ENCODE measurements at regions not wholly inside any gene's neighbourhood (a gene's known extent, or its start where the extent isn't known, plus 50 kb on each side); places are given as distances from the start of the nearest gene placed in this dataset.

DNA sequence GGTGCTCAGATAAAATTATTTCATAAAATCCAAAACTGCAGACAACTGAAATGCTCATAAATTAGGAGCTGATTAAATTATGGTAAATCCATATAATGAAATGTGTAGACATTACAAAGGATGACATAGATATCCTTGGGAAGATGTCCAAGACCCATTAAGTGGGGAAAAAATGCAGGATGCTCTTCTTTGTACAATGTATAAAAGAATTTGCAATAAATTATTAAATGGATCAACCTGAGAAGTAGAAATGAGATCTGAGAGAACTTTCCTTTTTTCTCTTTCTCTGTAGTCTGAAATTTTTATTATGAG lies 336.4 kb upstream of the E2F7 start:
- TF ChIP-seq, protein P1, sequence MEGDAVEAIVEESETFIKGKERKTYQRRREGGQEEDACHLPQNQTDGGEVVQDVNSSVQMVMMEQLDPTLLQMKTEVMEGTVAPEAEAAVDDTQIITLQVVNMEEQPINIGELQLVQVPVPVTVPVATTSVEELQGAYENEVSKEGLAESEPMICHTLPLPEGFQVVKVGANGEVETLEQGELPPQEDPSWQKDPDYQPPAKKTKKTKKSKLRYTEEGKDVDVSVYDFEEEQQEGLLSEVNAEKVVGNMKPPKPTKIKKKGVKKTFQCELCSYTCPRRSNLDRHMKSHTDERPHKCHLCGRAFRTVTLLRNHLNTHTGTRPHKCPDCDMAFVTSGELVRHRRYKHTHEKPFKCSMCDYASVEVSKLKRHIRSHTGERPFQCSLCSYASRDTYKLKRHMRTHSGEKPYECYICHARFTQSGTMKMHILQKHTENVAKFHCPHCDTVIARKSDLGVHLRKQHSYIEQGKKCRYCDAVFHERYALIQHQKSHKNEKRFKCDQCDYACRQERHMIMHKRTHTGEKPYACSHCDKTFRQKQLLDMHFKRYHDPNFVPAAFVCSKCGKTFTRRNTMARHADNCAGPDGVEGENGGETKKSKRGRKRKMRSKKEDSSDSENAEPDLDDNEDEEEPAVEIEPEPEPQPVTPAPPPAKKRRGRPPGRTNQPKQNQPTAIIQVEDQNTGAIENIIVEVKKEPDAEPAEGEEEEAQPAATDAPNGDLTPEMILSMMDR (IDR thresholded peaks at IDR 0.05) = no peak
- TF ChIP-seq, protein P2, sequence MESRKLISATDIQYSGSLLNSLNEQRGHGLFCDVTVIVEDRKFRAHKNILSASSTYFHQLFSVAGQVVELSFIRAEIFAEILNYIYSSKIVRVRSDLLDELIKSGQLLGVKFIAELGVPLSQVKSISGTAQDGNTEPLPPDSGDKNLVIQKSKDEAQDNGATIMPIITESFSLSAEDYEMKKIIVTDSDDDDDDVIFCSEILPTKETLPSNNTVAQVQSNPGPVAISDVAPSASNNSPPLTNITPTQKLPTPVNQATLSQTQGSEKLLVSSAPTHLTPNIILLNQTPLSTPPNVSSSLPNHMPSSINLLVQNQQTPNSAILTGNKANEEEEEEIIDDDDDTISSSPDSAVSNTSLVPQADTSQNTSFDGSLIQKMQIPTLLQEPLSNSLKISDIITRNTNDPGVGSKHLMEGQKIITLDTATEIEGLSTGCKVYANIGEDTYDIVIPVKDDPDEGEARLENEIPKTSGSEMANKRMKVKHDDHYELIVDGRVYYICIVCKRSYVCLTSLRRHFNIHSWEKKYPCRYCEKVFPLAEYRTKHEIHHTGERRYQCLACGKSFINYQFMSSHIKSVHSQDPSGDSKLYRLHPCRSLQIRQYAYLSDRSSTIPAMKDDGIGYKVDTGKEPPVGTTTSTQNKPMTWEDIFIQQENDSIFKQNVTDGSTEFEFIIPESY (IDR thresholded peaks at IDR 0.05; ENCODE audit: borderline replicate concordance, low read depth) = no peak
- TF ChIP-seq, protein P3, sequence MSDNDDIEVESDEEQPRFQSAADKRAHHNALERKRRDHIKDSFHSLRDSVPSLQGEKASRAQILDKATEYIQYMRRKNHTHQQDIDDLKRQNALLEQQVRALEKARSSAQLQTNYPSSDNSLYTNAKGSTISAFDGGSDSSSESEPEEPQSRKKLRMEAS (IDR thresholded peaks at IDR 0.05; ENCODE audit: low read depth) = no peak
- TF ChIP-seq RAD21 (IDR thresholded peaks at IDR 0.05; ENCODE audit: low read length) = no peak
- TF ChIP-seq EZH2phosphoT487 (IDR thresholded peaks at IDR 0.05; ENCODE audit: borderline replicate concordance, low read depth) = no peak
- peak in 1 of 2 experiments; percentile 51; a peak in 1 of 4 replicates for TF ChIP-seq EP300 (IDR thresholded peaks at IDR 0.05; ENCODE audit: borderline replicate concordance in 1 of 2, low read depth in 1 of 2, low read length in 1 of 2)
- no peak for TF ChIP-seq GABPA (IDR thresholded peaks at IDR 0.05; ENCODE audit: low read depth)
- no peak for TF ChIP-seq FOXM1 (IDR thresholded peaks at IDR 0.05; ENCODE audit: low read depth)
